GM19395 (cell line): ENCODE measurements at regions not wholly inside any gene's neighbourhood (a gene's known extent, or its start where the extent isn't known, plus 50 kb on each side); places are given as distances from the start of the nearest gene placed in this dataset.
"Not testable (repeated sequence)": the region's sequence is repeated elsewhere in the genome, so short reads cannot be mapped to it uniquely, and the experiment has no call there.

Experiments
- ATAC-seq: cut with Tn5 transposase; IDR thresholded peaks from one replicate; pipeline ENCODE4 v1.9.1; 2021; ENCODE audit warnings: mild to moderate bottlenecking, moderate library complexity; ENCODE audit not compliant: unreplicated experiment

GRCh38 chr13:81929988-81930387 lies 1589.1 kb upstream of the SPRY2 start:
- no peak for ATAC-seq

- no peak for ATAC-seq
Observed at GRCh38 chr13:81927347-81927746, 1586.4 kb upstream of the SPRY2 start.

GRCh38 chr13:81917810-81918209 lies 1576.9 kb upstream of the SPRY2 start:
- no peak for ATAC-seq

GRCh38 chr13:81916461-81916860 lies 1575.5 kb upstream of the SPRY2 start:
- ATAC-seq = no peak

GRCh38 chr13:81907787-81908372 lies 1567.0 kb upstream of the SPRY2 start:
- ATAC-seq = no peak

GRCh38 chr13:81888855-81889254 lies 1547.9 kb upstream of the SPRY2 start:
- ATAC-seq = no peak

- ATAC-seq = no peak
Observed at GRCh38 chr13:81874681-81875661, 1534.0 kb upstream of the SPRY2 start.

GRCh38 chr13:81874253-81874652 lies 1533.3 kb upstream of the SPRY2 start:
- ATAC-seq = no peak

- no peak for ATAC-seq
Observed at GRCh38 chr13:81872581-81872980, 1531.7 kb upstream of the SPRY2 start.

- ATAC-seq = not testable (repeated sequence)
Observed at GRCh38 chr13:81871751-81872325, 1530.9 kb upstream of the SPRY2 start.

GRCh38 chr13:81848291-81848690 lies 1507.4 kb upstream of the SPRY2 start:
- no peak for ATAC-seq

- no peak for ATAC-seq
Observed at GRCh38 chr13:81846771-81847170, 1505.8 kb upstream of the SPRY2 start.

- no peak for ATAC-seq
Observed at GRCh38 chr13:81821259-81821658, 1480.3 kb upstream of the SPRY2 start.

- no peak for ATAC-seq
Observed at GRCh38 chr13:81800433-81800832, 1459.5 kb upstream of the SPRY2 start.

- no peak for ATAC-seq
Observed at GRCh38 chr13:81795710-81796109, 1454.8 kb upstream of the SPRY2 start.

- ATAC-seq = no peak
Observed at GRCh38 chr13:81791641-81792040, 1450.7 kb upstream of the SPRY2 start.

- no peak for ATAC-seq
Observed at GRCh38 chr13:81781471-81781870, 1440.5 kb upstream of the SPRY2 start.

- no peak for ATAC-seq
Observed at GRCh38 chr13:81779876-81780275, 1439.0 kb upstream of the SPRY2 start.

- no peak for ATAC-seq
Observed at GRCh38 chr13:81778350-81778749, 1437.4 kb upstream of the SPRY2 start.

- ATAC-seq = no peak
Observed at GRCh38 chr13:81773263-81773662, 1432.3 kb upstream of the SPRY2 start.

- ATAC-seq = no peak
Observed at GRCh38 chr13:81771951-81772350, 1431.0 kb upstream of the SPRY2 start.
